ENCODE measurements at regions not wholly inside any gene's neighbourhood (a gene's known extent, or its start where the extent isn't known, plus 50 kb on each side); places are given as distances from the start of the nearest gene placed in this dataset.

- no peaks in the 10 kb centered on the region for H3K4me1 ChIP-seq (ENCODE audit: low read depth, poor library complexity, severe bottlenecking)
Observed at GRCh38 chr13:79853251-79853650, 372.3 kb downstream of the NDFIP2 start.

DNA sequence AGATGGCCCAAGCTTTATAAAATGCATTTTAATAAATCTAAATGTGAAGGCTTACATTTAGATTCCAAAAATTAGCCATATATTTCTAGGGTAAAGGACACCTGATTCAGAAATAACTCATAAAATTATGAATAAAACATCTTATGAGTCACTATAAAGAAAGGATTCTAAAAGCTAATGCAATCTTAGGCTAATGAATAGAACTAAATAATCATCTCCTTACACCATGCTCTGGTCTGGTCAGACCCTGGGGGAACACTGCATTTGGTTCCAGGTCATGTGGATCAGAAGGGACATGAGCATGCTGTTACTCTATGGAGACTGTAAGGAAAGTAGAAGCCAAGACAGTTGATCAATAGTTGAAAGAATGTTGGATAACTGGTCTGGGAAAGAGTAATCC, 370.4 kb downstream of the NDFIP2 start:
- no peak overlapping the region for H2AFZ ChIP-seq (ENCODE audit: low read depth)
- H3K27me3 ChIP-seq (ENCODE audit: insufficient read depth, low read depth), result no peaks in the 10 kb centered on the region
- no peak overlapping the region for H3K4me2 ChIP-seq
- H3K36me3 ChIP-seq (ENCODE audit: insufficient read depth), result no peaks in the 10 kb centered on the region
- no peaks in the 10 kb centered on the region for H4K20me1 ChIP-seq (ENCODE audit: insufficient read depth)
- TF ChIP-seq, protein P1, sequence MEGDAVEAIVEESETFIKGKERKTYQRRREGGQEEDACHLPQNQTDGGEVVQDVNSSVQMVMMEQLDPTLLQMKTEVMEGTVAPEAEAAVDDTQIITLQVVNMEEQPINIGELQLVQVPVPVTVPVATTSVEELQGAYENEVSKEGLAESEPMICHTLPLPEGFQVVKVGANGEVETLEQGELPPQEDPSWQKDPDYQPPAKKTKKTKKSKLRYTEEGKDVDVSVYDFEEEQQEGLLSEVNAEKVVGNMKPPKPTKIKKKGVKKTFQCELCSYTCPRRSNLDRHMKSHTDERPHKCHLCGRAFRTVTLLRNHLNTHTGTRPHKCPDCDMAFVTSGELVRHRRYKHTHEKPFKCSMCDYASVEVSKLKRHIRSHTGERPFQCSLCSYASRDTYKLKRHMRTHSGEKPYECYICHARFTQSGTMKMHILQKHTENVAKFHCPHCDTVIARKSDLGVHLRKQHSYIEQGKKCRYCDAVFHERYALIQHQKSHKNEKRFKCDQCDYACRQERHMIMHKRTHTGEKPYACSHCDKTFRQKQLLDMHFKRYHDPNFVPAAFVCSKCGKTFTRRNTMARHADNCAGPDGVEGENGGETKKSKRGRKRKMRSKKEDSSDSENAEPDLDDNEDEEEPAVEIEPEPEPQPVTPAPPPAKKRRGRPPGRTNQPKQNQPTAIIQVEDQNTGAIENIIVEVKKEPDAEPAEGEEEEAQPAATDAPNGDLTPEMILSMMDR (conservative IDR thresholded peaks at IDR 0.05; ENCODE audit: low read depth, low read length), result no peak
- H3K79me2 ChIP-seq (ENCODE audit: insufficient read depth, low read depth), result no peaks in the 10 kb centered on the region
- H3K9ac ChIP-seq, result no peak overlapping the region
- no peak overlapping the region for H3K4me3 ChIP-seq (IDR thresholded peaks at IDR 0.05; ENCODE audit: insufficient read depth, low read depth, low read length)
- no peaks in the 10 kb centered on the region for H3K4me1 ChIP-seq (ENCODE audit: low read depth, poor library complexity, severe bottlenecking)
- H3K27ac ChIP-seq, result no peak overlapping the region

More at GRCh38 chr13:79853251-79853650, 372.3 kb downstream of the NDFIP2 start:
- Histone ChIP-seq H3K27me3 (ENCODE audit: insufficient read depth, low read depth) (no peaks in the 10 kb centered on the region), H3K4me3 (IDR thresholded peaks at IDR 0.05; ENCODE audit: insufficient read depth, low read depth, low read length) (no peak overlapping the region), H3K4me2 (no peak overlapping the region), H3K9ac (no peak overlapping the region), H3K79me2 (ENCODE audit: insufficient read depth, low read depth) (no peaks in the 10 kb centered on the region), H4K20me1 (ENCODE audit: insufficient read depth) (no peaks in the 10 kb centered on the region), H3K27ac (no peak overlapping the region), H2AFZ (ENCODE audit: low read depth) (no peak overlapping the region), H3K36me3 (ENCODE audit: insufficient read depth) (no peaks in the 10 kb centered on the region)
- TF ChIP-seq, protein P1 (conservative IDR thresholded peaks at IDR 0.05; ENCODE audit: low read depth, low read length), result no peak

DNA sequence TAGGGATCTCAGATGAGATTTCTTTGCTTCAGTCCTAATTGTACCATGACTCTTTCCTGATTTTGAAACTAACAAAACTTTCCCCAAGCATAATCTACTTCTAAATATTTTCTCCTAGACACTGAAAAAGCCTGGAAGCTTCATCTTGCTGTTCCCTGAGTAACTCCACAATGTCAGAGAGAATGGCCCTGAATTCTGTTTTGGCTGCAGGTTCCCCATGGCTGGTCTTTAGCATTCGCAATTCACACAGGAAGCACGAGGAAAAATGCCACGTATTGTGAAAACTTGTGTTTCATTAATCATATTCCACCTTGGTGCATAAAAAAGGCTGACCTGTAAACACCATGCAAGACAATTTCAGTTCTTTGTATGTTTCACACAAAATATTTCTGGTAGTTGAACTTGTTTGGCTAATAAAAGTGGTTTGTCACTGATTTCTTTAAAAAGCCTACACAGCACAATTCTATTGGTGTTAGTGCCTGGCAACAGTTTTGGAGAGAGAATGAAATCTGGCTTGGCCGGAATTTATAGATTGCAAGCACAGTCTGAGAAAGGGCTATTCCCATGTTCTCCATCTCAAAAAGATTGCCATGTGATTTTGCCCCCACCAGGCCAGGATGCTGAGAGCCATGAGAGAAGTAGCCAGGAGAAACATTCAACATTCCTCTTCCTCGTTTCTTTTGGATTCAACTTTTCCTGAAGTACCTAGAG, 367.1 kb downstream of the NDFIP2 start:
- no peak overlapping the region for H3K27ac ChIP-seq
- H3K27me3 ChIP-seq (ENCODE audit: insufficient read depth, low read depth), result no peaks in the 10 kb centered on the region
- no peak overlapping the region for H3K4me3 ChIP-seq (IDR thresholded peaks at IDR 0.05; ENCODE audit: insufficient read depth, low read depth, low read length)
- H3K79me2 ChIP-seq (ENCODE audit: insufficient read depth, low read depth), result no peaks in the 10 kb centered on the region
- H3K4me2 ChIP-seq, result no peak overlapping the region
- no peaks in the 10 kb centered on the region for H3K4me1 ChIP-seq (ENCODE audit: low read depth, poor library complexity, severe bottlenecking)
- H3K9ac ChIP-seq, result no peak overlapping the region
- no peak overlapping the region for H2AFZ ChIP-seq (ENCODE audit: low read depth)
- no peaks in the 10 kb centered on the region for H4K20me1 ChIP-seq (ENCODE audit: insufficient read depth)
- no peaks in the 10 kb centered on the region for H3K36me3 ChIP-seq (ENCODE audit: insufficient read depth)
- TF ChIP-seq, protein P1 (conservative IDR thresholded peaks at IDR 0.05; ENCODE audit: low read depth, low read length), result no peak

GRCh38 chr13:79846386-79846785, 365.4 kb downstream of the NDFIP2 start:
- TF ChIP-seq, protein P1 (conservative IDR thresholded peaks at IDR 0.05; ENCODE audit: low read depth, low read length), result no peak
- no peaks in the 10 kb centered on the region for H3K36me3 ChIP-seq (ENCODE audit: insufficient read depth)
- no peaks in the 10 kb centered on the region for H3K4me1 ChIP-seq (ENCODE audit: low read depth, poor library complexity, severe bottlenecking)
- no peaks in the 10 kb centered on the region for H4K20me1 ChIP-seq (ENCODE audit: insufficient read depth)
- no peak overlapping the region for H3K4me2 ChIP-seq
- H3K27ac ChIP-seq, result no peak overlapping the region
- no peak overlapping the region for H2AFZ ChIP-seq (ENCODE audit: low read depth)
- H3K27me3 ChIP-seq (ENCODE audit: insufficient read depth, low read depth), result no peaks in the 10 kb centered on the region
- H3K9ac ChIP-seq, result no peak overlapping the region
- no peak overlapping the region for H3K4me3 ChIP-seq (IDR thresholded peaks at IDR 0.05; ENCODE audit: insufficient read depth, low read depth, low read length)
- no peaks in the 10 kb centered on the region for H3K79me2 ChIP-seq (ENCODE audit: insufficient read depth, low read depth)
